ENCODE measurements at regions not wholly inside any gene's neighbourhood (a gene's known extent, or its start where the extent isn't known, plus 50 kb on each side); places are given as distances from the start of the nearest gene placed in this dataset.

DNA sequence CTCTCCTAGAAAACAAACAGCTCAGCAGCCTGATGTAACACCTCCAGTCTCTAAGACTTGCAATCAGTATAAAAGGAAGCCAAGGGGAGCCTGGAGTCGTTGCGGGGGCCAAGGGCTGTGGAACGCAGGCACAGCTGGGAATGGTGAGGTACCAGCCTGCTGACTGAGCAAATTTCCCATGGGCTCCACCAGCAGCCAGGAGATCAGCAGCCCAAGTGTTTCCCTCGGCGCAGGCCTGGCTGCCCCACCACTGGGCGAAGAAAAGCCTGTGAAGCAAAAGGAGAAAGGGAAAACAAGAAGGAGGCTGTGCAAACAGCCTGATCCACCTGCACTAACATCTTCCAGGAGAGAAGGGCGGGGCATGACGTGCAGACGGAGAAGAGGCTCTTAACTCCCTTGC is 155.3 kb downstream of the SHQ1 start:
- Histone ChIP-seq H3K27me3 (ENCODE audit: insufficient read depth, poor library complexity, severe bottlenecking) (no peaks in the 10 kb centered on the region), H3K36me3 (ENCODE audit: low read depth) (no peaks in the 10 kb centered on the region), H3K27ac (ENCODE audit: poor library complexity, severe bottlenecking) (no peak overlapping the region), H3K9me3 (ENCODE audit: severe bottlenecking) (no peaks in the 10 kb centered on the region), H3K4me1 (ENCODE audit: insufficient read depth, poor library complexity, severe bottlenecking) (no peaks in the 10 kb centered on the region), H3K4me3 (ENCODE audit: severe bottlenecking) (no peak overlapping the region)
- TF ChIP-seq, protein P1, sequence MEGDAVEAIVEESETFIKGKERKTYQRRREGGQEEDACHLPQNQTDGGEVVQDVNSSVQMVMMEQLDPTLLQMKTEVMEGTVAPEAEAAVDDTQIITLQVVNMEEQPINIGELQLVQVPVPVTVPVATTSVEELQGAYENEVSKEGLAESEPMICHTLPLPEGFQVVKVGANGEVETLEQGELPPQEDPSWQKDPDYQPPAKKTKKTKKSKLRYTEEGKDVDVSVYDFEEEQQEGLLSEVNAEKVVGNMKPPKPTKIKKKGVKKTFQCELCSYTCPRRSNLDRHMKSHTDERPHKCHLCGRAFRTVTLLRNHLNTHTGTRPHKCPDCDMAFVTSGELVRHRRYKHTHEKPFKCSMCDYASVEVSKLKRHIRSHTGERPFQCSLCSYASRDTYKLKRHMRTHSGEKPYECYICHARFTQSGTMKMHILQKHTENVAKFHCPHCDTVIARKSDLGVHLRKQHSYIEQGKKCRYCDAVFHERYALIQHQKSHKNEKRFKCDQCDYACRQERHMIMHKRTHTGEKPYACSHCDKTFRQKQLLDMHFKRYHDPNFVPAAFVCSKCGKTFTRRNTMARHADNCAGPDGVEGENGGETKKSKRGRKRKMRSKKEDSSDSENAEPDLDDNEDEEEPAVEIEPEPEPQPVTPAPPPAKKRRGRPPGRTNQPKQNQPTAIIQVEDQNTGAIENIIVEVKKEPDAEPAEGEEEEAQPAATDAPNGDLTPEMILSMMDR (IDR thresholded peaks at IDR 0.05; ENCODE audit: poor library complexity, severe bottlenecking) = no peak
- DNase-seq (ENCODE audit: low spot score) (no peak), ATAC-seq (ENCODE audit: low read depth) (no peak)

DNA sequence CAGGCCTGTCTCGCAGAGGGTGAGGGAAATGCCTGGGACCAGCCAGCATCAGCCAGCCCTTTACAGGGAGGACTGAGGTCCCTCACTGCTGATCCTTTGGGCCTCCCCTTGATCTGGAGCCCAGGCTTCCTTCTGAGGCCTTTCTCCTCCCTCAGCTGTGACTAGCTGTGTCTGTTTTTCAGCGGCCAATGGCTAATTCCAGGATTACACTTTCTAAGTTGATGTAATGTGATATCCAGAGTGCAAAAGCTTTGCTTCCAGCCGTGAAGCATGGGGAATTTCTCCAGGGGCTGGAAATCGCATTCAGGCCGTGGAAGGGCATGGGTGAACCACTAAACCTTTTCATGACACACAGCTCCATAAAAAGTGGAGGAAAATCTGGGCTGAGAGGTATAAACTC is 157.6 kb downstream of the SHQ1 start:
- ATAC-seq (ENCODE audit: low read depth) (no peak), DNase-seq (ENCODE audit: low spot score) (no peak)

DNA sequence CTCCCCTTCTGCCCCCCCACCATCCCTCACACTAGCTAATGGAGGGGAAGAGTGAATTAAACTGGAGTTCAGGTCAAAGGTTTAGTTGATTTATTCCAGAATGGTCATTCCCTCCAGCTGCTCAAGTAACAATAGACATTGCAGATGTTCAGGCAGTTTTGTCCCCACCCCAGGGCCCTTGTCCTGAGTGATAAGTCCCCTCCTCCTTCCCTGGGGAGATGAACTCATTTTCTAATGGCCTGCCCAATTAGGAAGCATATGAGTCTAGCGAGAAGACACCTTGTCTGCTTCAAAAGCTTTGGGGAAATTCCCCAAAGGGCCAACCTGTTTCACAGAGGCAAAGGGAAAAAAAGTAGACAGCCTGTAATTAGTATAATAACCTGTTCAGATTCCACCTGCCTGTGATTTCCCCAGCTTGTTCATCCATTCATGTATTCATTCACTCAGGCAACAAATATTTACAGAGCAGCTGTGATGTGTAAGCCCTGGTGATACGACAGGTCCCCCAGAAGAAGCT is 165.3 kb downstream of the SHQ1 start:
- Histone ChIP-seq H3K27ac (ENCODE audit: poor library complexity, severe bottlenecking) (no peak overlapping the region), H3K4me3 (ENCODE audit: severe bottlenecking) (no peak overlapping the region), H3K9me3 (ENCODE audit: severe bottlenecking) (no peaks in the 10 kb centered on the region), H3K36me3 (ENCODE audit: low read depth) (no peaks in the 10 kb centered on the region), H3K4me1 (ENCODE audit: insufficient read depth, poor library complexity, severe bottlenecking) (peaks cover 5% of the 10 kb centered on the region), H3K27me3 (ENCODE audit: insufficient read depth, poor library complexity, severe bottlenecking) (no peaks in the 10 kb centered on the region)
- TF ChIP-seq, protein P1 (IDR thresholded peaks at IDR 0.05; ENCODE audit: poor library complexity, severe bottlenecking) = no peak
- no peak for ATAC-seq (ENCODE audit: low read depth)
- no peak for DNase-seq (ENCODE audit: low spot score)

More for the DNA sequence above, 157.6 kb downstream of the SHQ1 start:
- no peaks in the 10 kb centered on the region for H3K4me1 ChIP-seq (ENCODE audit: insufficient read depth, poor library complexity, severe bottlenecking)
- no peak overlapping the region for H3K4me3 ChIP-seq (ENCODE audit: severe bottlenecking)
- H3K36me3 ChIP-seq (ENCODE audit: low read depth) = no peaks in the 10 kb centered on the region
- no peaks in the 10 kb centered on the region for H3K27me3 ChIP-seq (ENCODE audit: insufficient read depth, poor library complexity, severe bottlenecking)
- no peaks in the 10 kb centered on the region for H3K9me3 ChIP-seq (ENCODE audit: severe bottlenecking)
- TF ChIP-seq, protein P1 (IDR thresholded peaks at IDR 0.05; ENCODE audit: poor library complexity, severe bottlenecking) = no peak
- H3K27ac ChIP-seq (ENCODE audit: poor library complexity, severe bottlenecking) = no peak overlapping the region

DNA sequence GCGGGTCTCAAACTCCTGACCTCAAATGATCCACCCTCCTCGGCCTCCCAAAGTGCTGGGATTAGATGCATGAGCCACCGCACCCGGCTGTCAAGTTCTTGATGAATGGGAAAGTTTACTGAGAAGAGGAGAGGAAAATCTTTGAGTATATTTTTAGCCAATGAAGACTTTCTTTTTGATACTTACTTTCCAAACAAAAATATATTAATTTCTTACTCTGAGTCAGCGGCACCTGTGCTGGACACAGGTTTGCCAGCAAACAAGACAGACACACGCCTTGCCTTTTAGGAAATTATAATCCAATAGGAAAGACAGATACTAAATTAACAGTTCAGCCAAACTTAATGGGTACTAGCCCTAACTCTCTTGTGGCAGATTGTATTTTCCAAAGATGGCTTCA is 166.6 kb downstream of the SHQ1 start:
- DNase-seq (ENCODE audit: low spot score) (no peak), ATAC-seq (ENCODE audit: low read depth) (no peak)
- H3K4me3 ChIP-seq (ENCODE audit: severe bottlenecking) = no peak overlapping the region
- H3K27ac ChIP-seq (ENCODE audit: poor library complexity, severe bottlenecking) = no peak overlapping the region
- TF ChIP-seq, protein P1 (IDR thresholded peaks at IDR 0.05; ENCODE audit: poor library complexity, severe bottlenecking) = no peak
- H3K9me3 ChIP-seq (ENCODE audit: severe bottlenecking) = no peaks in the 10 kb centered on the region
- no peaks in the 10 kb centered on the region for H3K27me3 ChIP-seq (ENCODE audit: insufficient read depth, poor library complexity, severe bottlenecking)
- peaks cover 5% of the 10 kb centered on the region for H3K4me1 ChIP-seq (ENCODE audit: insufficient read depth, poor library complexity, severe bottlenecking)
- H3K36me3 ChIP-seq (ENCODE audit: low read depth) = no peaks in the 10 kb centered on the region

DNA sequence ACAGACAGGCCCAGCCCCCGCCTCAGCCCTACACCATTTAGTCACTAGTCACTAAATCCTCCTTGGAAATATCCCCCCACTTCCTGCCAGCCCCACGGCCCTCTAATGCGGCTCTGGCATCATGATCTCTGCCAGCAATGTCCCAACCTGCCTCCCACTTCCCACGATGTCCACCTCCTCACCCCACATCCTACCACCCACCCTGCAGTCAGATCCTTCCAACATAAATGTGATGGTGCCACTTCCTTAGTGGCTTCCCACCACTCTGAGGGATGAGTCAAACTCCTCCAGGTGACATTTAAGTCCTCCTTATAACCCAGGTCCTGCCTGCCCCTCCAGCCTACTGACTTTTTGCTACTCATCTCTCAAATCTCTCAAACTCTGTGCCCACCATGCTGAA is 167.5 kb downstream of the SHQ1 start:
- Histone ChIP-seq H3K4me1 (ENCODE audit: insufficient read depth, poor library complexity, severe bottlenecking) (peaks cover 5% of the 10 kb centered on the region), H3K9me3 (ENCODE audit: severe bottlenecking) (no peaks in the 10 kb centered on the region), H3K27me3 (ENCODE audit: insufficient read depth, poor library complexity, severe bottlenecking) (no peaks in the 10 kb centered on the region), H3K27ac (ENCODE audit: poor library complexity, severe bottlenecking) (no peak overlapping the region), H3K4me3 (ENCODE audit: severe bottlenecking) (no peak overlapping the region), H3K36me3 (ENCODE audit: low read depth) (no peaks in the 10 kb centered on the region)
- TF ChIP-seq, protein P1 (IDR thresholded peaks at IDR 0.05; ENCODE audit: poor library complexity, severe bottlenecking) = no peak
- ATAC-seq (ENCODE audit: low read depth) (no peak), DNase-seq (ENCODE audit: low spot score) (no peak)
